GM12878 (cell line): ENCODE measurements at regions not wholly inside any gene's neighbourhood (a gene's known extent, or its start where the extent isn't known, plus 50 kb on each side); places are given as distances from the start of the nearest gene placed in this dataset.

ENCODE experiments used
- BCL11A ChIP-seq: IDR thresholded peaks from 2 replicates; pipeline ENCODE4 v1.6.1; 2011; ENCODE audit warnings: low read depth, low read length
- BHLHE40 ChIP-seq, 2 experiments: fragments of 450-650 bp in 1 of 2; IDR thresholded peaks; 2 replicates each; pipeline ENCODE4 v1.6.1; 2011 to 2017; ENCODE audit warnings: low read depth in 2 of 2, borderline replicate concordance in 1 of 2, improper control_type of control experiment in 1 of 2, low read length in 1 of 2, mild to moderate bottlenecking in 1 of 2
- CHD2 ChIP-seq: IDR thresholded peaks from 2 replicates; pipeline ENCODE4 v1.6.1; 2011; ENCODE audit warnings: low read depth, low read length, improper control_type of control experiment, borderline replicate concordance
- CTCF ChIP-seq, 3 experiments: IDR thresholded peaks in 2 of 3; conservative IDR thresholded peaks in 1 of 3; 2 replicates each; pipeline ENCODE4 v1.5.1; 2011; ENCODE audit warnings: low read depth in 3 of 3, low read length in 3 of 3, mild to moderate bottlenecking in 3 of 3, control low read depth in 2 of 3, moderate library complexity in 2 of 3, inconsistent platforms in 1 of 3, mixed read lengths in 1 of 3; ENCODE audit not compliant: control insufficient read depth in 2 of 3, insufficient read depth in 1 of 3; ENCODE audit errors: extremely low read depth in 1 of 3
- EED ChIP-seq: sonication (generic); IDR thresholded peaks from 2 replicates; pipeline ENCODE4 v1.6.1; 2016; ENCODE audit warnings: antibody characterized with exemption, low read depth
- EP300 ChIP-seq, 2 experiments: fragments of 150-350 bp in 1 of 2; IDR thresholded peaks; 2 replicates each; pipeline ENCODE4 v1.6.1; 2011 to 2012; ENCODE audit warnings: low read depth in 2 of 2, low read length in 2 of 2, borderline replicate concordance in 1 of 2, improper control_type of control experiment in 1 of 2, inconsistent platforms in 1 of 2; ENCODE audit not compliant: control insufficient read depth in 1 of 2
- EZH2 ChIP-seq: IDR thresholded peaks from 2 replicates; pipeline ENCODE4 v1.6.1; 2012; ENCODE audit warnings: low read depth, mild to moderate bottlenecking, control low read depth, inconsistent platforms, low read length, borderline replicate concordance; ENCODE audit not compliant: control insufficient read depth
- POLR2A ChIP-seq: IDR thresholded peaks from 2 replicates; pipeline ENCODE4 v1.6.1; 2011; ENCODE audit warnings: low read depth, mild to moderate bottlenecking, low read length
- RCOR1 ChIP-seq: conservative IDR thresholded peaks from 2 replicates; pipeline ENCODE4 v1.6.1; 2012; ENCODE audit warnings: low read depth, low read length, improper control_type of control experiment
- RELB ChIP-seq: fragments of 450-650 bp; IDR thresholded peaks from 2 replicates; pipeline ENCODE4 v1.6.1; 2017; ENCODE audit warnings: low read depth, mild to moderate bottlenecking, moderate library complexity
- RFX5 ChIP-seq: IDR thresholded peaks from 2 replicates; pipeline ENCODE4 v1.6.1; 2011; ENCODE audit warnings: low read depth, low read length, improper control_type of control experiment
- SPI1 ChIP-seq: IDR thresholded peaks from 2 replicates; pipeline ENCODE4 v1.6.1; 2011; ENCODE audit warnings: low read depth, mild to moderate bottlenecking, low read length, moderate library complexity, borderline replicate concordance; ENCODE audit not compliant: insufficient read depth
- TAF1 ChIP-seq: IDR thresholded peaks from 2 replicates; pipeline ENCODE4 v1.6.1; 2011; ENCODE audit warnings: mild to moderate bottlenecking, low read depth, low read length, borderline replicate concordance
- WRNIP1 ChIP-seq: IDR thresholded peaks from 2 replicates; pipeline ENCODE4 v1.6.1; 2011; ENCODE audit warnings: low read depth, low read length, improper control_type of control experiment, borderline replicate concordance

GRCh38 chr4:165656399-165656798 is 216.6 kb upstream of the TLL1 start:
- TF ChIP-seq SPI1 (no peak), CTCF (IDR thresholded peaks at IDR 0.05 in 2 of 3, conservative IDR thresholded peaks at IDR 0.05 in 1 of 3; ENCODE audit: control insufficient read depth in 2 of 3, extremely low read depth in 1 of 3, insufficient read depth in 1 of 3, low read depth in 3 of 3, low read length in 3 of 3) (no peak), RFX5 (no peak), RELB (no peak), EZH2 (no peak), POLR2A (no peak), BHLHE40 (IDR thresholded peaks at IDR 0.05; ENCODE audit: borderline replicate concordance in 1 of 2, low read depth in 2 of 2, low read length in 1 of 2) (no peak), TAF1 (no peak), RCOR1 (no peak), EED (no peak), CHD2 (no peak), WRNIP1 (no peak), BCL11A (no peak), EP300 (IDR thresholded peaks at IDR 0.05; ENCODE audit: borderline replicate concordance in 1 of 2, control insufficient read depth in 1 of 2, low read depth in 2 of 2, low read length in 2 of 2) (no peak)
